AG08396 (cell line): ENCODE measurements at regions not wholly inside any gene's neighbourhood (a gene's known extent, or its start where the extent isn't known, plus 50 kb on each side); places are given as distances from the start of the nearest gene placed in this dataset.
"Not testable (repeated sequence)": the region's sequence is repeated elsewhere in the genome, so short reads cannot be mapped to it uniquely, and the experiment has no call there.

ENCODE experiments used
- DNase-seq: peaks from one replicate; pipeline ENCODE4 v3.0.0; 2012; ENCODE audit warnings: low spot score, mixed read lengths

DNA sequence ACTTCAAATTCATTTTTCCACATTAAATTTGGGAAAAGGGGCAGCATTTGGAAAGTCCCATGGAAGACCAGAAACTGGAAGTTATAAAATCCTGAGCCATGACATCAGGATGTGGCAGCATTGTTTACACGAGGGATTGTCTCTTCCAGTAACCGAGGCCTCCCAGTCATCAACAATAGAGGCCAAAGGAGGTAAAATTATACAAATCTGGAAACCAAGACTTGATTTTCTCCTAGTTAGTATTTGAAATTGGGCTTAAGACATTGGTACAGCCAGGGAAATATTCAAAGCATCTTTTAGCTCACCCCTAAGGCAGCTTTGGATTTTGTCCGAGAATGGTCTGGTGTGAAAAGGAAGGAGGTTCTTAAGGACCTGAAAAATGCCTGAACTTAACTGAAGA, 251.6 kb upstream of the FOXF1 start:
- DNase-seq = peak; percentile 62

DNA sequence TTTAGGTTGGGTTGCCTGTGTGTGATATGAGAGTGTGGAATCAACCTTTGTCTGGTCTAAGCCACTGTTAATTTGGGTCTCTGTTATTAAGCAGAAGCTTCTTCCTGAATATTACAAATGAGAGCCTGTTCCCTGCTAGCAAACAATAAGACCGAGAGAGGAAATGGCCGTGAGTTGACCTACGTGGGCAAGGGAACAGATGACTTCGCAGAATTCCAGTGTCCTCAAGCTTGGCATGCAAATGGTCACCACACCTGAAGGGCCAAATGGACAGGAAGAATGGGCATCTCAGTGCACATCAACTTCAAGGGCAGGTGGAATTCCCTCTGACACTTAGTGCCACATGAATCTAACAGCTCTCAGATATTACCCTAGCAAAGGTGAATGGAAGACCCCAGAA, 250.8 kb upstream of the FOXF1 start:
- DNase-seq = no peak

DNA sequence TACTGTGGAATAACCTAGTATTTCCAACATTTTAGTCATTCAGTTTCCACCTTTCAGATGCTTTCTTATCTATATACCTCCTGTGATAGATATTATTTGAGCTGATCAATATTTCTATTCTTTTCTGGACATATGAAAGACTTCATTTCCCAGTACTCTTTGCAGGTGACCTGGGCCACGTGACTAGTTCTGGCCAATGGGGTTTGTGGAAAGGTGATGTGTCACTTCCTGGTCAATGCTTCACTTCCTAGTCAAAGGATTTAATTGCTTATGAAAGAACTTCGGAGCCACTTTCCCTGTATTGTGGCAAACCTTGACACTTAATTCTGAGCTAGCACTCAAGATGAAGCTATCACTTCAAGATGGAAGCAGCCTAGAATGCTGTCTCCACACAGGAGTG, 248.9 kb upstream of the FOXF1 start:
- DNase-seq = no peak

DNA sequence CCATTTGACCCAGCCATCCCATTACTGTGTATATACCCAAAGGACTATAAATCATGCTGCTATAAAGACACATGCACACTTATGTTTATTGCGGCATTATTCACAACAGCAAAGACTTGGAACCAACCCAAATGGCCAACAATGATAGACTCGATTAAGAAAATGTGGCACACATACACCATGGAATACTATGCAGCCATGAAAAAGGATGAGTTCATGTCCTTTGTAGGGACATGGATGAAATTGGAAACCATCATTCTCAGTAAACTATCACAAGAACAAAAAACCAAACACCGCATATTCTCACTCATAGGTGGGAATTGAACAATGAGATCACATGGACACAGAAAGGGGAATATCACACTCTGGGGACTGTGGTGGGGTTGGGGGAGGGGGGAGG, 242.7 kb upstream of the FOXF1 start:
- not testable (repeated sequence) for DNase-seq

- DNase-seq = peak; percentile 43
These were observed 239.6 kb upstream of the FOXF1 start for GRCh38 chr16:86270696-86271095.

GRCh38 chr16:86272744-86273143, 237.6 kb upstream of the FOXF1 start:
- no peak for DNase-seq

GRCh38 chr16:86277221-86277620, 233.1 kb upstream of the FOXF1 start:
- DNase-seq = no peak

DNA sequence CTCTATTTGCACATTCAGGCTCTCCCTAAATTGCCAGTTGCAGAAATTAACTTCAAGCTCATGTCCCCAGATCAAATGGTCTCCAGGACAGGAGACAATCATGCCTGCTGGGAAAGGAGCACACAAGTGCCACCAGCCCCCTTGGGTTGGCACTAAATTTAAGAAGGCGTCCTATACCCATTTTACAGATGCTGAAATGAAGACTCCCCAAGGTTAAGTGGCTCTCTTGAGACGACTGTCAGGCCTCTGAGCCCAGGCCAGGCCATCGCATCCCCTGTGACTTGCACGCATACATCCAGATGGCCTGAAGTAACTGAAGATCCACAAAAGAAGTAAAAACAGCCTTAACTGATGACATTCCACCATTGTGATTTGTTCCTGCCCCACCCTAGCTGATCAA, 232.5 kb upstream of the FOXF1 start:
- DNase-seq = not testable (repeated sequence)

- no peak for DNase-seq
These were observed 228.9 kb upstream of the FOXF1 start for GRCh38 chr16:86281421-86281820.

- no peak for DNase-seq
These were observed 226.4 kb upstream of the FOXF1 start for GRCh38 chr16:86283944-86284343.

- DNase-seq = no peak
These were observed 224.9 kb upstream of the FOXF1 start for GRCh38 chr16:86285421-86285820.

- no peak for DNase-seq
These were observed 224.1 kb upstream of the FOXF1 start for GRCh38 chr16:86285938-86286921.

- DNase-seq = peak; percentile 42
These were observed 223.2 kb upstream of the FOXF1 start for GRCh38 chr16:86286991-86287663.

DNA sequence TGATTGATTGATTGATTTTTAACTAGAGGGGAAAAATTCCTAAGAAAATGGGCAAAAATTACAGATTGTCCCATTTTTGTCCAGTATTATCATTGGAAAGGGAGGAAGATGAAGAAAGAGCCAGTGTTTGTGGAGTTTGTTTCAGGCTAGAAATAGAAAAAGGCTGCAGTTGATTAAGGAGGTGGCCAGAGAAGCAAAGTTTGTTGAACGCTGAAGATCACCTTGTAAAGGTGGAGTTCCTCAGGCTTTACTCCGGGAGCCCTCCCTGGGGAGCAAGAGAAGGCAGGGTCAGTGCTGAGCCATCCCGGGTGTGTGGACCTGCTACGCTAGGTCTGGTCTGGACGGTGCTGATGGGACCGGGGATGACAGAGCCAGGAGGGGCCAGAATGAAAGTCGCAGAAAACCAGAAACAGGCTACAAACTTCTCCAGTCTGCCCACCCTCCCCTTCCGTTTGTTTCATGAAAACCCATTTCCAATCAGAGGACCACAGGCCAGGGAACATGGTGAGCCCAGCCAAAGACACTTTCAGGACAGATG, 222.6 kb upstream of the FOXF1 start:
- no peak for DNase-seq

GRCh38 chr16:86288716-86289294, 221.5 kb upstream of the FOXF1 start:
- DNase-seq = no peak

DNA sequence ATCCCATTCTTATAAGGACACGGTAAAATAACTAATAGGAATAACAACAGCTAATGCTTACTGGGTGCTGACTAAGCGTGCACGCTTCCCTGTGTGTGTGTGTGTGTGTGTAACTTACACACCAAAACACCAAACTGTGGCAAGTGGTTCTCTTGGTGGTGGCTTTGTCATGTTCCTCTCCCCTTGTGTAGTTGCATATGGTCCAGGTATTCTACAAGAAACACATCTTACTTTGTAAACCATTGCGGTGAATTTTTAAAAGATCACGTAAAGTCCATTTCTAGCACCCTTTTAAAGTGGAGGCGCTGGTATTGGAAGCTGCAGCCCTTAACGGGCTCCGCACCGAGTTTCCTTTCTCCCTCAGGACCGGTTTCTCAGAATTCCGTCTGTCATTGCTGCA, 221.0 kb upstream of the FOXF1 start:
- no peak for DNase-seq

GRCh38 chr16:86289907-86290306, 220.4 kb upstream of the FOXF1 start:
- no peak for DNase-seq

GRCh38 chr16:86291491-86291890, 218.8 kb upstream of the FOXF1 start:
- no peak for DNase-seq

GRCh38 chr16:86292171-86292775, 218.1 kb upstream of the FOXF1 start:
- no peak for DNase-seq

GRCh38 chr16:86292942-86293341, 217.4 kb upstream of the FOXF1 start:
- DNase-seq = no peak

DNA sequence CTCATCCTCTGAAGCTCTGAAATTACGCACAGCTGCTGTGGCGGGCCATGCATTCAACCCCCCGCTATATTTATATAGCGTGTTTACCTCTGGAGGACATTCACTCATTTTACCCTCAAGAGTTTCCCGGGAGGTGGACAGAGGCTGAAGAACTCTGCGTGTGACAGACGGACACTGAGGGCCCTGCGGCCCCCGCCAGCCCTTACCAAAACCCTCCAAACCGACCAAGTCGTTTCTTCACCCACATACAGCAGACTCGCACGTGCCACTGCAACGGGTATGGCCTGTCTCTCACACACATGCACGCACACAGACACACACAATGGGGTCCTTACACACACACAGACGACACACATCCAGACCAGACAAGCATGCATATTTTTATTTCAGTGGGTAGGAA, 216.4 kb upstream of the FOXF1 start:
- DNase-seq = no peak

DNA sequence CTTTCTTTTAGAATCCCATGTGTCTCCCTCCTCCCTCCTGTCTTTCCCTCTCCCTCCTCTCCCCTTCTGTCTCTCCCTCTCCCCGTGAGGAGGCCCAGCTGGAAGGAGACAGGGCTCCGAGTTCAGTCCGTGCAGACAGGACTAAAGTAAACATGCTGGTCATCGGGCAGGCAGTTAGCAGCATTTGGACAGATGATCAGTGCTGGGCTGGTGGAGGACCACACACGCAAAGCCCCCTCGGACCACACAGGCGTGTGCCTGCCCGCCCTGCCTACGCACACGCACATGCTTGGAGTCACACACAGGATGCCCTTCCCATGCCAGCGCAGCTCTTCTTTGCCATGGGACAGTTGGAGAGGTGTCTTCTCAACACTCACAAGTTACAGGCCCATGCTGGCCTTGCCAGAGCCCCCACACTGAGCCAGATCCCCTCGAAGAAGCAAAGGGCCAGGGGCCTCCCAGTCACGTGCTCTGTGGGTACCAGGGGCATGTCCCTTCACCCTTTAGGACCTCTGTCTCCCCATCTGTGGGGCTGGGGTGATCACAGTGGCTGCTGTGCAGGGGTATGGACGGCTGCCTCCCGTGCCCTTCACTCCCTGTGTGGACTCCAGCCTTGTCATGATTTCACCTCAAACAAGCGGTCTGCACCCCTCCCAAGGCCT, 215.7 kb upstream of the FOXF1 start:
- peak; percentile 78 for DNase-seq
